Stomach smooth muscle (tissue), 2 donors: ENCODE measurements at regions not wholly inside any gene's neighbourhood (a gene's known extent, or its start where the extent isn't known, plus 50 kb on each side); places are given as distances from the start of the nearest gene placed in this dataset.
"Not testable (repeated sequence)": the region's sequence is repeated elsewhere in the genome, so short reads cannot be mapped to it uniquely, and the experiment has no call there.

Experiments
- H3K27ac ChIP-seq: one replicate; pipeline ENCODE4 v1.7.0; 2013; ENCODE audit warnings: mild to moderate bottlenecking, low read length, inconsistent platforms
- H3K27me3 ChIP-seq, 2 donors: one replicate each; pipeline ENCODE4 v1.7.0; 2013; ENCODE audit warnings: low read length in 2 of 2; ENCODE audit not compliant: insufficient read depth in 2 of 2, control insufficient read depth in 1 of 2
- H3K36me3 ChIP-seq, 2 donors: one replicate each; pipeline ENCODE4 v1.7.0; 2013; ENCODE audit warnings: low read length in 2 of 2; ENCODE audit not compliant: control insufficient read depth in 2 of 2, insufficient read depth in 2 of 2
- H3K4me1 ChIP-seq: one replicate; pipeline ENCODE4 v1.7.0; 2013; ENCODE audit warnings: low read length; ENCODE audit not compliant: control insufficient read depth, insufficient read depth
- H3K4me3 ChIP-seq, 2 donors: one replicate each; pipeline ENCODE4 v1.7.0; 2013; ENCODE audit warnings: low read length in 2 of 2
- H3K9ac ChIP-seq, 2 donors: one replicate each; pipeline ENCODE4 v1.7.0; 2013; ENCODE audit warnings: low read length in 2 of 2, mild to moderate bottlenecking in 1 of 2
- H3K9me3 ChIP-seq, 2 donors: one replicate each; pipeline ENCODE4 v1.7.0; 2013; ENCODE audit warnings: low read length in 2 of 2; ENCODE audit not compliant: control insufficient read depth in 2 of 2
- donor health status: healthy.
- donor health status: Pancreatic carcinoma.

DNA sequence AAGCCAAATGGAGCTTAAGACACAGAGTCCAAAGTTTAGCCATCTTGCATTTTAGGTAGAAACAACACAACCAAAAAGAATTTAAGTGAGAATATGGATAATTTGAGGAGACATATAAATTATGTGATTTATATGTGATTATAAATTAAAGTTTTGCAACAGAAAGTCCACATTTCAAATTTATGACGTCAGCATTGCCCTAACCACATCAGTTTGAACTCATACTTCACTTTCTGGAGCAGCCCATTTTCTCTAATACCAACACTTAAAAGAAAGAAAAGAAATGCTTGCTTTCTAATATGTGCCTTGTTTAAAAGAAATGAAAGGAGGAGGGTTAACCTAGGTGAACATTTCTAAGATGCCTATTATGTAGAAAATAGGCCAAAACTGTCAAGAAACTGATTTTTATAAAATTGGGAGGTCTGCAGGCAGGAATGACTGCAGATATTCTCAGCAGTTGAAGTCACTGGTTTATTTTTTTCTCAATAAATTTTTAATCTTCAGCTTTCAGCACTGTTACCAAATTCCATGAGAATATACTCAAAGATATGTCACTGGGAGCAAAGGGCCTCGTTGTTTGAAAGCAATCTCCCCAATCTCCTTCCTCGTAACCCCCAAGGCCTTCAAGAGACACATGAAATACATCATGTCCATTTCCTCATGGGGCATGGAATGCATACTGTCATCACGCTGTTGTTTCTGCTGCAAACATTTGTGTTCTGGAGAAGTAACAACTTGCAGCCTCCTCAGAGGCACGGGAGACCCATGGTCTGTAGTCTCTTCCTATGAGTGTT lies 137.8 kb downstream of the SOD2 start:
- H3K4me3 ChIP-seq, result no peak overlapping the region
- H3K27ac ChIP-seq, result no peak overlapping the region
- no peaks in the 10 kb centered on the region for H3K36me3 ChIP-seq
- H3K9me3 ChIP-seq, result no peaks in the 10 kb centered on the region
- H3K4me1 ChIP-seq, result no peaks in the 10 kb centered on the region
- H3K9ac ChIP-seq, result no peak overlapping the region
- no peaks in the 10 kb centered on the region for H3K27me3 ChIP-seq

DNA sequence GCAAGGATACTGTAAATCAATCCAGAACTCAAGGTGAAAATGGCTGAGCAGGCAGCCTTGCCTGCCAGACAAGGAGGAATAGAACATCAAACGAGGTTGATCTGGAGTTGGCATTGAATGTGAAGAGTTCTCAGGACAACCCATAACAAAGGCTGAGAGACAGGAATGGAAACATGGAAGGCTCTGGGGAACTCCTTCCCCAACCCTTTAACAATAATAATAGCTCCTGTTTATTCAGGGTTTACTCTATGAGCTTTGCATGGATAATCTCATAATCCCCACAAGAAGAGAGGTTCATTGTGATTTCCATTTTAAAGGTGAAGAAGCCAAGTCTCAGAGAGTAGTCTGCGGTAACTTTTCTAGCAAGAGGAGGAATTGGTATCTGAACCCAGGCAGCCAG lies 151.7 kb downstream of the SOD2 start:
- Histone ChIP-seq H3K27me3 (peaks cover 0 to 2% of the 10 kb centered on the region in 2 donors), H3K4me3 (no peak overlapping the region), H3K9ac (no peak overlapping the region), H3K27ac (no peak overlapping the region), H3K36me3 (no peaks in the 10 kb centered on the region), H3K4me1 (no peaks in the 10 kb centered on the region), H3K9me3 (no peaks in the 10 kb centered on the region)

DNA sequence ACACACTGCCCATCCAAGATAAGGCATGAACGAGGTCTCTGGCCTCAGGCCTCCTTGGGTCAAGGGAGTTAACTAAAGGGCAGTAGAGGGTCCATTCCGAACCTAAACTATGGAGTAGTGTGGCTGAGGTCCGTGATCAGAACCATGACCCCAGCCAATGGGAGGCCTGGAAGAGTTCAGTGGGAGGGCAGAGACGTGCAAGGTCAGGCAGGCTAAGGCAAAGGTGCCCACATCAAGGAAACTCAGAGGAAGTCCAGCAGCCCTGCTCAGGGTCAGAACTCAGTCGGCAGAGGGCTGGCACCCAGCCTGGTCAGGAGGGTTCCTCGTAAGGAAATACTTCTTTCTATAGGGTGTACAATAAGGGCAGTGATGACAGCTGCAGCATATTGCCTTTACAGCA lies 152.2 kb downstream of the SOD2 start:
- H3K36me3 ChIP-seq, result no peaks in the 10 kb centered on the region
- no peak overlapping the region for H3K27ac ChIP-seq
- H3K9me3 ChIP-seq, result no peaks in the 10 kb centered on the region
- H3K27me3 ChIP-seq, result peaks cover 0 to 2% of the 10 kb centered on the region in 2 donors
- H3K4me3 ChIP-seq, result no peak overlapping the region
- no peak overlapping the region for H3K9ac ChIP-seq
- no peaks in the 10 kb centered on the region for H3K4me1 ChIP-seq

- Histone ChIP-seq H3K27ac (no peak overlapping the region), H3K9ac (no peak overlapping the region), H3K36me3 (no peaks in the 10 kb centered on the region), H3K27me3 (peaks cover 0 to 2% of the 10 kb centered on the region in 2 donors), H3K4me1 (no peaks in the 10 kb centered on the region), H3K9me3 (no peaks in the 10 kb centered on the region), H3K4me3 (no peak overlapping the region)
These were observed 152.9 kb downstream of the SOD2 start for GRCh38 chr6:159540152-159540551.

DNA sequence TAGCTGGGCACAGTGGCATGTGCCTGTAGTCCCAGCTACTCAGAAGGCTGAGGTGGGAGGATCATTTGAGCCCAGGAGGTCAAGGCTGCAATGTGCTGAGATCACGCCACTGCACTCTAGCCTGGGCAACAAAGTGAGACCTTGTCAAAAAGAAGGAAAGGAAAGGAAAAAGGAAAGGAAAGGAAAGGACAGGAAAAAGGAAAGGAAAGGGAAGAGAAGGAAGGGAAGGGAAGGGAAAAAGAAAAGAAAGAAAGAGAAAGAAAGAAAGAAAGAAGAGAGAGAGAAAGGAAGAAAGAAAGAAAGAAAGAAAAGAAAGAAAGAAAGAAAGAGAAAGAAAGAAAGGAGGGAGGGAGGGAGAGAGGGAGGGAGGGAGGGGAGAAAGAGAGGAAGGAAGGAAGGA lies 155.0 kb downstream of the SOD2 start:
- not testable (repeated sequence) for H3K36me3 ChIP-seq, H3K9me3 ChIP-seq, H3K27me3 ChIP-seq, H3K9ac ChIP-seq, H3K4me3 ChIP-seq, H3K4me1 ChIP-seq, H3K27ac ChIP-seq

DNA sequence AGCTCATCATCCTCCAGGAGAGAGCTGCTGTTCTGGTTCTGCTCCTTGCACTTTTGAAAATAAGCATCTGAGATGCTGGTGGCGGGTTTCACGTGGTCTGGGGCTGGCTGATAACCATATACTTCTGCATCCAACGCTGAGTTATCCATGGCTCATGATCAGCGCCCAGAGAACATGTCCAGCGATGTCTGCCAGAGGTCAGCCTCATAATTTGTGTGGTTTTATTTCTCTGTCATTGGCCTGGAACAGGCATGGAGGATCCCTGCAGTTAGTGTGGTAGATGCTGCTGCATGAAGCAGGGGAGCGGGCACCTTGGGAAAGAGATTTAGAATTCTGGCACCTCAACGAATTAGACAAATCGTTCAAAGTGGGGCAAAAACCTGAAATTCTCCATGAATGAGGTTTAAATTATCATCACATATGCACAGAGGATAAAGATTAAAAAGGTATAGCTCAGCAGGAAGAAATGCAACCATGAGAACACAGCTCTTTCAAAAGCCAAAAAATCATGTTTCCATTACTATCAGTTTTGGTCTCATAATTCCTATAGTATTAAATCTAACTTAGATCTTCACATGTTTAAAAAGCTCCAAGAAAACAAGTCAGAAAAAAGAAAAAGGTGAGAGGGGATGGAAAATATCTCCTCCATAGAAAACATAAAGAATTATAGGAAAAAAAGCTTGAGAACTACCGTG lies 157.2 kb downstream of the SOD2 start:
- no peaks in the 10 kb centered on the region for H3K4me1 ChIP-seq
- no peak overlapping the region for H3K9ac ChIP-seq
- H3K27ac ChIP-seq, result no peak overlapping the region
- H3K36me3 ChIP-seq, result no peaks in the 10 kb centered on the region
- H3K27me3 ChIP-seq, result peaks cover 0 to 2% of the 10 kb centered on the region in 2 donors
- H3K9me3 ChIP-seq, result no peaks in the 10 kb centered on the region
- H3K4me3 ChIP-seq, result no peak overlapping the region

GRCh38 chr6:159533568-159533967 lies 159.5 kb downstream of the SOD2 start:
- Histone ChIP-seq H3K36me3 (no peaks in the 10 kb centered on the region), H3K27me3 (no peaks in the 10 kb centered on the region), H3K9me3 (peaks cover 0 to 3% of the 10 kb centered on the region in 2 donors), H3K4me3 (no peak overlapping the region), H3K27ac (no peak overlapping the region), H3K9ac (no peak overlapping the region), H3K4me1 (peaks cover 2% of the 10 kb centered on the region)

DNA sequence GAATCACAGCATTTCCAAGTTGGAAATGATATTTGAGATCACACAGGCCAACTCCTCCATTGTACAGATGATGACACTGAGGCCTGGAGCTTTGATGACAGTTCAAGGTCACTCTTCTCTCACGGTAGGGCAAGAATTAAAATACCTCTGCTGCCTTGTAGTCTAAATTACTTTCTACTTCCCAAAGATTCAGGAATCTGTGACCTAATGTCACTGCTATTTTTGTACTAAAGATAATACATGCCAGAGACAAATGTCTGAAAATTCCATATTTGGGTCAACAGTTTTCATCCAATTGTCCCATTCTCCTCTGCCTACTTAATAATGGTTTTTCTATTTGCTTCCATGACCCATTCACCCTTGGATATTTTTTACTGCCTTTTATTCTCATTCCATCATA lies 160.0 kb downstream of the SOD2 start:
- Histone ChIP-seq H3K27ac (no peak overlapping the region), H3K36me3 (no peaks in the 10 kb centered on the region), H3K27me3 (no peaks in the 10 kb centered on the region), H3K9ac (no peak overlapping the region), H3K4me1 (peaks cover 2% of the 10 kb centered on the region), H3K4me3 (no peak overlapping the region), H3K9me3 (peaks cover 0 to 3% of the 10 kb centered on the region in 2 donors)

- no peaks in the 10 kb centered on the region for H3K27me3 ChIP-seq
These were observed 160.9 kb downstream of the SOD2 start for GRCh38 chr6:159532155-159532554.

DNA sequence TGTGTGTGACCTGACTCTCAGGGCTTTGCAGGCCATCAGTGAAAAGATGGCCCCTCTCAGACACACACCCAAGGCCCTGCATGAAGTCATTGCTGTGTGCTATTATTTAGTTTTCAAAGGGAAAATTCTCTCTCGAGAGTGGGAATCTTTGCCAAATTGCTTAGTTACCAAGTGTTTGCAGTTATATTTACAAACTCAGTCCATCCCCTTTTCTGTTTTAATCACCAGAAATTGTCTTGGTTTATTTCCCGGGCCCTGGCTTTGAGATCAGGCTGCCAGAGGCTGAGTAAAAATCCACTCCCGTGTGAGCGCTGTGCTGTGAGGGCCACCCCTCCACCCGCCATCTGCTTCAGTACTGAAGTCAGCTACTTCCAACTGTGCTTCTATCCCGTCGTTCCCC lies 163.1 kb downstream of the SOD2 start:
- Histone ChIP-seq H3K4me1 (peaks cover 2% of the 10 kb centered on the region), H3K27me3 (no peaks in the 10 kb centered on the region), H3K36me3 (no peaks in the 10 kb centered on the region), H3K9me3 (peaks cover 0 to 3% of the 10 kb centered on the region in 2 donors), H3K27ac (no peak overlapping the region), H3K9ac (no peak overlapping the region), H3K4me3 (no peak overlapping the region)

More at GRCh38 chr6:159532155-159532554, 160.9 kb downstream of the SOD2 start:
- H3K9ac ChIP-seq, result no peak overlapping the region
- no peak overlapping the region for H3K27ac ChIP-seq
- peaks cover 2% of the 10 kb centered on the region for H3K4me1 ChIP-seq
- peaks cover 0 to 3% of the 10 kb centered on the region in 2 donors for H3K9me3 ChIP-seq
- no peaks in the 10 kb centered on the region for H3K36me3 ChIP-seq
- no peak overlapping the region for H3K4me3 ChIP-seq

- H3K4me3 ChIP-seq, result no peak overlapping the region
- H3K9ac ChIP-seq, result no peak overlapping the region
- H3K4me1 ChIP-seq, result peaks cover 2% of the 10 kb centered on the region
- H3K27ac ChIP-seq, result no peak overlapping the region
- peaks cover 0 to 3% of the 10 kb centered on the region in 2 donors for H3K9me3 ChIP-seq
- no peaks in the 10 kb centered on the region for H3K27me3 ChIP-seq
- H3K36me3 ChIP-seq, result no peaks in the 10 kb centered on the region
These were observed 165.7 kb downstream of the SOD2 start for GRCh38 chr6:159527351-159527750.
